Cardiac muscle cell (in vitro differentiated cells and primary cell): ENCODE measurements at regions not wholly inside any gene's neighbourhood (a gene's known extent, or its start where the extent isn't known, plus 50 kb on each side); places are given as distances from the start of the nearest gene placed in this dataset.

Experiments used
- DNase-seq, 2 donors: peaks; one replicate each; pipeline versions ENCODE4 v3.0.0 to v3.0.0-alpha.2; 2010 to 2017; ENCODE audit warnings: low read depth in 1 of 2, low spot score in 1 of 2
- H3K27ac ChIP-seq: fragments of 200-600 bp; sonication (generic); 2 replicates; pipeline ENCODE4 v1.5.1; 2016
- H3K27me3 ChIP-seq: fragments of 200-600 bp; sonication (generic); 2 replicates; pipeline ENCODE4 v1.6.0; 2016; ENCODE audit warnings: control low read depth
- H3K36me3 ChIP-seq: fragments of 200-600 bp; sonication (generic); 2 replicates; pipeline ENCODE4 v1.5.1; 2016; ENCODE audit warnings: control low read depth
- H3K4me1 ChIP-seq: fragments of 200-600 bp; sonication (generic); 2 replicates; pipeline ENCODE4 v1.8.1; 2017; ENCODE audit warnings: low read depth, mild to moderate bottlenecking, mixed run types
- H3K4me3 ChIP-seq: fragments of 200-600 bp; sonication (generic); 2 replicates; pipeline ENCODE4 v1.5.1; 2016; ENCODE audit warnings: mild to moderate bottlenecking
- H3K9me3 ChIP-seq: fragments of 200-600 bp; sonication (generic); 2 replicates; pipeline ENCODE4 v1.5.1; 2017; ENCODE audit warnings: low read depth, mild to moderate bottlenecking, control low read depth
- CTCF ChIP-seq: IDR thresholded peaks from 2 replicates; pipeline ENCODE4 v1.5.1; 2012; ENCODE audit warnings: low read depth, mild to moderate bottlenecking, low read length

- Histone ChIP-seq H3K27me3 (no peaks in the 10 kb centered on the region), H3K36me3 (no peaks in the 10 kb centered on the region), H3K9me3 (no peaks in the 10 kb centered on the region), H3K4me1 (no peaks in the 10 kb centered on the region), H3K4me3 (no peak overlapping the region), H3K27ac (no peak overlapping the region)
- no peak for TF ChIP-seq CTCF
- DNase-seq: no peak
Observed at GRCh38 chr12:83958997-83959396, 953.6 kb downstream of the SLC6A15 start.

GRCh38 chr12:83954956-83955601 is 957.5 kb downstream of the SLC6A15 start:
- H3K4me3 ChIP-seq: no peak overlapping the region
- H3K36me3 ChIP-seq: no peaks in the 10 kb centered on the region
- DNase-seq: peak in 1 of 2 donors; percentile 10
- no peaks in the 10 kb centered on the region for H3K4me1 ChIP-seq
- TF ChIP-seq CTCF: peak; percentile 20
- H3K9me3 ChIP-seq: no peaks in the 10 kb centered on the region
- H3K27ac ChIP-seq: no peak overlapping the region
- H3K27me3 ChIP-seq: no peaks in the 10 kb centered on the region

GRCh38 chr12:83954071-83954789 is 958.4 kb downstream of the SLC6A15 start:
- DNase-seq: no peak
- Histone ChIP-seq H3K9me3 (no peaks in the 10 kb centered on the region), H3K4me1 (no peaks in the 10 kb centered on the region), H3K27ac (no peak overlapping the region), H3K27me3 (no peaks in the 10 kb centered on the region), H3K36me3 (no peaks in the 10 kb centered on the region), H3K4me3 (no peak overlapping the region)
- TF ChIP-seq CTCF: no peak

GRCh38 chr12:83945871-83946270 is 966.7 kb downstream of the SLC6A15 start:
- Histone ChIP-seq H3K4me3 (no peak overlapping the region), H3K9me3 (no peaks in the 10 kb centered on the region), H3K36me3 (no peaks in the 10 kb centered on the region), H3K27me3 (no peaks in the 10 kb centered on the region), H3K4me1 (no peaks in the 10 kb centered on the region), H3K27ac (no peak overlapping the region)
- TF ChIP-seq CTCF: no peak
- peak in 1 of 2 donors; percentile 33 for DNase-seq

DNA sequence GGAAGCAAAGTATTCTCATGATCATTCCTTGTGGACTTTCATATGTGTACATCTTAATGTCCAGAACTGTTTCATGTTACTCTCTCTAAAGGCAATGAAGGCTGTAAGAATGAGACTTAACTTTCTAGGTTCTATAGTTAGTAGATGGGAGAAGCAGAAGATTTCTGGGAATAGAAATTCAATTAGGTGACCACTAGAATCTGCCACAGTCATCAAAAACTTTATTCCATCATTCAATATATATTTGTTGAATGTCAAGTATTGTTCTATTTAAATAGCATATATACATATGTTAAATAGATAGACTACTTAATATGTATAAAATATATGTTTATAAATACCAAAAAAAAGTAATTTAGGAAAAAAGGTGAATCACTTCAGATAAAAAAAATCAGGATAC is 972.9 kb downstream of the SLC6A15 start:
- TF ChIP-seq CTCF: no peak
- H3K27me3 ChIP-seq: no peaks in the 10 kb centered on the region
- no peaks in the 10 kb centered on the region for H3K9me3 ChIP-seq
- no peak for DNase-seq
- H3K36me3 ChIP-seq: no peaks in the 10 kb centered on the region
- H3K4me1 ChIP-seq: no peaks in the 10 kb centered on the region
- no peak overlapping the region for H3K27ac ChIP-seq
- no peak overlapping the region for H3K4me3 ChIP-seq
